AG04449 (cell line): ENCODE measurements at regions not wholly inside any gene's neighbourhood (a gene's known extent, or its start where the extent isn't known, plus 50 kb on each side); places are given as distances from the start of the nearest gene placed in this dataset.
A peak's percentile ranks its signal among the peaks of the same experiment; 100 is the strongest.

Experiments used
- CTCF ChIA-PET: fragments of 350-600 bp; formaldehyde crosslinking; extraction: SDS; loops from one replicate; lab custom pipeline; 2021; ENCODE audit warnings: antibody characterized with exemption; lab: Yijun Ruan, JAX
- POLR2A ChIA-PET: fragments of 400-600, 350-600 bp; formaldehyde crosslinking; extraction: SDS; loops from one replicate; lab custom pipeline; 2020; ENCODE audit warnings: antibody characterized with exemption, inconsistent platforms; lab: Yijun Ruan, JAX
- DNase-seq: peaks from one replicate; pipeline ENCODE4 v3.0.0-alpha.2; 2010; ENCODE audit warnings: low read depth, low spot score
- H3K4me3 ChIP-seq: 2 replicates; pipeline ENCODE4 v1.5.1; 2011; ENCODE audit warnings: low read depth, mild to moderate bottlenecking, control low read depth, low read length
- TF ChIP-seq, protein P1 (sequence below): IDR thresholded peaks from one replicate; pipeline ENCODE4 v1.5.1; 2011; ENCODE audit warnings: mild to moderate bottlenecking, moderate library complexity, low read length, control low read depth, inconsistent platforms; ENCODE audit not compliant: insufficient read depth; ENCODE audit errors: missing control alignments

- DNase-seq = no peak
- CTCF ChIA-PET = no interaction called here
- POLR2A ChIA-PET = no interaction called here
Observed at GRCh38 chr12:69002969-69003368, 70.0 kb upstream of the CPM start.

GRCh38 chr12:69003991-69004390, 71.0 kb upstream of the CPM start:
- DNase-seq = no peak
- CTCF ChIA-PET = no interaction called here
- H3K4me3 ChIP-seq = no peak overlapping the region
- TF ChIP-seq, protein P1, sequence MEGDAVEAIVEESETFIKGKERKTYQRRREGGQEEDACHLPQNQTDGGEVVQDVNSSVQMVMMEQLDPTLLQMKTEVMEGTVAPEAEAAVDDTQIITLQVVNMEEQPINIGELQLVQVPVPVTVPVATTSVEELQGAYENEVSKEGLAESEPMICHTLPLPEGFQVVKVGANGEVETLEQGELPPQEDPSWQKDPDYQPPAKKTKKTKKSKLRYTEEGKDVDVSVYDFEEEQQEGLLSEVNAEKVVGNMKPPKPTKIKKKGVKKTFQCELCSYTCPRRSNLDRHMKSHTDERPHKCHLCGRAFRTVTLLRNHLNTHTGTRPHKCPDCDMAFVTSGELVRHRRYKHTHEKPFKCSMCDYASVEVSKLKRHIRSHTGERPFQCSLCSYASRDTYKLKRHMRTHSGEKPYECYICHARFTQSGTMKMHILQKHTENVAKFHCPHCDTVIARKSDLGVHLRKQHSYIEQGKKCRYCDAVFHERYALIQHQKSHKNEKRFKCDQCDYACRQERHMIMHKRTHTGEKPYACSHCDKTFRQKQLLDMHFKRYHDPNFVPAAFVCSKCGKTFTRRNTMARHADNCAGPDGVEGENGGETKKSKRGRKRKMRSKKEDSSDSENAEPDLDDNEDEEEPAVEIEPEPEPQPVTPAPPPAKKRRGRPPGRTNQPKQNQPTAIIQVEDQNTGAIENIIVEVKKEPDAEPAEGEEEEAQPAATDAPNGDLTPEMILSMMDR = no peak
- POLR2A ChIA-PET = no interaction called here

More at GRCh38 chr12:69002969-69003368, 70.0 kb upstream of the CPM start:
- H3K4me3 ChIP-seq = no peak overlapping the region
- TF ChIP-seq, protein P1 = no peak

DNA sequence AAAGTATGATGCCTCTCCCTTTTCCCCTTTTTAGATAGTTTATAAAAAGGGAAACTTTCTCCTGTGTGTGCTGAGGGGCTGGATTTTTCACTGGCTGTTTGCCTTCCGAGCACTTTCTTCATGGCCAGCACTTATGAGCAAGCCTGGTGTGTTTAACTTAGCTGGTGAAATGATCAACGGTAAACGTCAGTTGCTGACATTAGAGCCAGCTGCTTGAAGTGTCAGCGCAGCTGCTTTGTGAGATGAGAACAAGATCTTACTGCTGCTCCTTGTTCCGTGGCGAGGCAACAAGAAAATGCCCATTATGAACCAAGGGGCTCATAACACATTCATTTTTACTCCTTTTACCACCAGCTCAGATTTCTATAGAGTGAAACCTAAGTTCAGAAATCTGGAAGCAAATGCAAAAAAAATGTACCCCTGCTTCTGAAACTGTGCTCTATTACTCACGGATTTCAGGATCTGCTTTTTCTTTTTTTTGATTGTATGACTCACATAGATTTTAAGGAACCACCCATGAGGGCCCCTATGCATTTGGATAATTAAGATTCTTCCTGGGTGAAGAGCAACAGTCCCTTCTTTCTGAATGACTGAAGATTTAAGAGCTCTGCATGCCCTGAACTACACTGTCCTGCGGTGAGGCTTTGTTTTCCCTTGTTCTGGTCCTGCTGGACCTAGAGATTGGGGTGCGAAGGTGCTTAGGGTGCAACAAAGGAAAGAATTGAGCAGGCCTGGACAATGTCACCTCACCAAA, 74.3 kb upstream of the CPM start:
- ChIA-PET CTCF (interaction anchor here (0.7 to 1.5 kb wide), 6 partner anchors 17 to 149 kb away, joined by 3 to 4 read pairs (median 3); no protein-coding TSS in a partner anchor), POLR2A (no interaction called here)
- DNase-seq = no peak
- TF ChIP-seq, protein P1 = no peak
- H3K4me3 ChIP-seq = peak overlapping the region; percentile 45

DNA sequence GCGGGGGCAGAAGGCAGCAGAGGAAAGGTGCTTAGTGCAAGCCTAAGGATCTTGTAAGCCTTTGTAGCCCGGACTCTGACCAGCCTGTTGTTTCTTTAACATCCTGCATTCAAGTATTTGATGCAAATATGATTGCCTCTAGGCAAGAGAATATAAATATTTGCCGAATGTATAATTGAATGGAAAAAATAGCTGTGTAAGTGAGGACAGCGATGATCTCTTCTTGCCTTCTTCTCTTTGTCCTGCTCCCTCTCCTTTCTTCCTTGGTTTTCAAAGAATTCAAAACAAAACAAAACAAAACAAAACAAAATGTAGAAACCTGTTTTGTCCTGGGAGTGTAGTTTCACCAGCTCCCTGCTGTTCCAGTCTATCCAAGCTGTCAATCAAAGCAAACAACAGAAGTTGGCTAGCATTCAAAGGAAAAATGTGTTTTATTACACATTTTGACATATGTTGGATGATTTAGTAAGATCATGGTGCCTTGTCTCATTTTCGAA, 74.9 kb upstream of the CPM start:
- CTCF ChIA-PET = interaction anchor here (0.8 kb wide), 1 partner anchor 18 kb away, joined by 3 read pairs; no protein-coding TSS in a partner anchor
- TF ChIP-seq, protein P1 = no peak
- no peak for DNase-seq
- H3K4me3 ChIP-seq = peak overlapping the region; percentile 45
- POLR2A ChIA-PET = no interaction called here

DNA sequence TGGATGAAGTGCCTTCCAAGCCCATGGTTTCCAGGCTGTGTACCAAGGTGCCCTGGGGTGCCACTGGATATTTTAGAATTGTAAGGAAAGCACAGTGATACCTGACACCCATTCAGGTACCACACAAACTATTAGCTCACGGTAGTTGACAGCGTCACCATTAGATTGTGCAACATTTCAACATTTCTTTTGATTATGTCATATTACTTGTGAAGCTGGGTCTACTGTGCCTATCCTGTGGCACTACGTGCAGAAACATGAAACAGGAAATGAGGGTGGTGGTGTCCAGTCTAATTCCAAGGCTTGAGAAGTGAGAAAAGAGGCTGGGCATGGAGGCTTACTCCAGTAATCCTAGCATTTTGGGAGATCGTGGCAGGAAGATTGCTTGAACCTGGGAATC, 75.5 kb upstream of the CPM start:
- TF ChIP-seq, protein P1 = no peak
- ChIA-PET CTCF (interaction anchor here (0.8 to 2.2 kb wide), 2 partner anchors 18 to 62 kb away, joined by 3 to 7 read pairs; no protein-coding TSS in a partner anchor), POLR2A (no interaction called here)
- no peak for DNase-seq
- H3K4me3 ChIP-seq = no peak overlapping the region

DNA sequence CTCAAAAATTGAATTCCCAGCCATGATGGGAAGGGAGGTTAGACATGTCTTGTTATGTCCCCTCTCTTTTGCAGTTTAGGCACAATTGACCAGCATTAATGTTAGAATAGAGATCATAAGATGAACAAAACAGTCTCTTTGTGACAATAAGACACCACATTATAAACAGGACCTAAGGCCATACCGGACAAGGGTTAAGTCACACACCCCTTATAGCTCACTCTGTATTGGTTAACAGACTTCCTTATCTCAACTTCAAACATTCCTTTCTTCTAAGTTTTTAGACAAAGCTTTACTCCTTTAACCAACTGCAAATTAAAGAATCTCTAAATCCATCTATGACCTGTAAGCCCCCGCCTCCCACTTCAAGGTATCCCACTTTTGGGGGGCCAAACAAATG, 81.1 kb upstream of the CPM start:
- POLR2A ChIA-PET = no interaction called here
- CTCF ChIA-PET = interaction anchor here (1.2 to 1.4 kb wide), 2 partner anchors 10 to 56 kb away, joined by 3 to 4 read pairs; no protein-coding TSS in a partner anchor
- TF ChIP-seq, protein P1 = no peak
- DNase-seq = no peak
- H3K4me3 ChIP-seq = no peak overlapping the region
